Naive thymus-derived CD8-positive, alpha-beta T cell (primary cell): ENCODE measurements at regions not wholly inside any gene's neighbourhood (a gene's known extent, or its start where the extent isn't known, plus 50 kb on each side); places are given as distances from the start of the nearest gene placed in this dataset.

Experiments used
- ATAC-seq, 2 donors: fragments of 150-1000 bp; cut with Tn5 transposase in 1 of 2; sonication (Bioruptor Pico), chemical (Tn5 transposase) in 1 of 2; 1 replicate in 1 of 2; 2 replicates in 1 of 2; pipeline ENCODE4 v1.10.0; 2021; ENCODE audit warnings: mild to moderate bottlenecking in 2 of 2, moderate library complexity in 2 of 2
- POLR2A ChIA-PET: fragments of 350-600 bp; sonication (Branson Sonifier 250); formaldehyde crosslinking; loops from one replicate; lab custom pipeline; 2021; ENCODE audit warnings: antibody characterized with exemption; lab: Charles Lee
- DNase-seq, 10 donors: peaks; one replicate each; pipeline versions ENCODE4 v3.0.0 to v3.0.0-alpha.2; 2020 to 2022
- H3K27ac Mint-ChIP-seq, 10 donors: one replicate each; pipeline ENCODE4 v1.8.0; 2020 to 2022; ENCODE audit warnings: mild to moderate bottlenecking in 10 of 10, mixed read lengths in 10 of 10, moderate library complexity in 4 of 10, inconsistent platforms in 1 of 10
- H3K27me3 Mint-ChIP-seq, 5 donors: one replicate each; pipeline ENCODE4 v1.8.0; 2021 to 2022; ENCODE audit warnings: mixed read lengths in 5 of 5
- H3K36me3 Mint-ChIP-seq, 3 donors: one replicate each; pipeline ENCODE4 v1.8.0; 2020 to 2022; ENCODE audit warnings: mixed read lengths in 3 of 3, mild to moderate bottlenecking in 2 of 3, inconsistent platforms in 1 of 3
- H3K4me1 Mint-ChIP-seq, 4 donors: one replicate each; pipeline ENCODE4 v1.8.0; 2021 to 2022; ENCODE audit warnings: mixed read lengths in 4 of 4
- H3K4me3 Mint-ChIP-seq, 10 donors: one replicate each; pipeline ENCODE4 v1.8.0; 2020 to 2022; ENCODE audit warnings: mild to moderate bottlenecking in 10 of 10, mixed read lengths in 10 of 10, moderate library complexity in 6 of 10, inconsistent platforms in 1 of 10
- H3K9me3 Mint-ChIP-seq, 9 donors: one replicate each; pipeline ENCODE4 v1.8.0; 2020 to 2022; ENCODE audit warnings: mixed read lengths in 9 of 9, mild to moderate bottlenecking in 3 of 9, inconsistent platforms in 1 of 9, moderate library complexity in 1 of 9

GRCh38 chr2:193584522-193584938, 1389.8 kb upstream of the TMEFF2 start:
- no peak for ATAC-seq
- DNase-seq: peak in 1 of 10 donors; percentile 1
- Mint-ChIP-seq H3K4me1 (peaks cover 0 to 3% (median 0%) of the 10 kb centered on the region in 4 donors), H3K36me3 (no peaks in the 10 kb centered on the region), H3K27ac (no peak overlapping the region), H3K27me3 (peaks cover 0 to 11% (median 1%) of the 10 kb centered on the region in 5 donors), H3K9me3 (peaks cover 0 to 5% (median 0%) of the 10 kb centered on the region in 9 donors), H3K4me3 (no peak overlapping the region)
- POLR2A ChIA-PET: no interaction called here

GRCh38 chr2:193583638-193584400, 1389.1 kb upstream of the TMEFF2 start:
- POLR2A ChIA-PET: no interaction called here
- Mint-ChIP-seq H3K9me3 (peaks cover 0 to 5% (median 0%) of the 10 kb centered on the region in 9 donors), H3K4me1 (peaks cover 0 to 3% (median 0%) of the 10 kb centered on the region in 4 donors), H3K36me3 (no peaks in the 10 kb centered on the region), H3K27ac (no peak overlapping the region), H3K27me3 (peaks cover 0 to 11% (median 1%) of the 10 kb centered on the region in 5 donors), H3K4me3 (no peak overlapping the region)
- DNase-seq (no peak), ATAC-seq (no peak)

GRCh38 chr2:193581807-193582206, 1387.1 kb upstream of the TMEFF2 start:
- Mint-ChIP-seq H3K4me3 (no peak overlapping the region), H3K27me3 (peaks cover 0 to 11% (median 1%) of the 10 kb centered on the region in 5 donors)
- ATAC-seq: no peak

GRCh38 chr2:193580176-193580950, 1385.6 kb upstream of the TMEFF2 start:
- H3K4me3 Mint-ChIP-seq: no peak overlapping the region
- POLR2A ChIA-PET: no interaction called here
- peaks cover 0 to 12% (median 2%) of the 10 kb centered on the region in 9 donors for H3K9me3 Mint-ChIP-seq
- H3K27me3 Mint-ChIP-seq: peaks cover 0 to 11% (median 0%) of the 10 kb centered on the region in 5 donors
- H3K27ac Mint-ChIP-seq: no peak overlapping the region
- H3K36me3 Mint-ChIP-seq: peaks cover 0 to 2% (median 0%) of the 10 kb centered on the region in 3 donors
- H3K4me1 Mint-ChIP-seq: peaks cover 0 to 3% (median 0%) of the 10 kb centered on the region in 4 donors
- ATAC-seq (no peak), DNase-seq (no peak)

More at GRCh38 chr2:193581807-193582206, 1387.1 kb upstream of the TMEFF2 start:
- peaks cover 0 to 12% (median 3%) of the 10 kb centered on the region in 9 donors for H3K9me3 Mint-ChIP-seq
- peaks cover 0 to 2% (median 0%) of the 10 kb centered on the region in 3 donors for H3K36me3 Mint-ChIP-seq
- no peak overlapping the region for H3K27ac Mint-ChIP-seq
- peaks cover 0 to 3% (median 0%) of the 10 kb centered on the region in 4 donors for H3K4me1 Mint-ChIP-seq
- DNase-seq: no peak
- POLR2A ChIA-PET: no interaction called here

- DNase-seq: no peak
- peaks cover 0 to 9% (median 0%) of the 10 kb centered on the region in 9 donors for H3K9me3 Mint-ChIP-seq
- H3K36me3 Mint-ChIP-seq: no peaks in the 10 kb centered on the region
- POLR2A ChIA-PET: no interaction called here
- H3K27ac Mint-ChIP-seq: no peak overlapping the region
- no peak for ATAC-seq
- H3K4me3 Mint-ChIP-seq: no peak overlapping the region
- no peaks in the 10 kb centered on the region for H3K4me1 Mint-ChIP-seq
- no peaks in the 10 kb centered on the region for H3K27me3 Mint-ChIP-seq
Observed at GRCh38 chr2:193566886-193567285, 1372.2 kb upstream of the TMEFF2 start.

- Mint-ChIP-seq H3K27ac (no peak overlapping the region), H3K27me3 (no peaks in the 10 kb centered on the region), H3K4me3 (no peak overlapping the region), H3K9me3 (peaks cover 0 to 9% (median 0%) of the 10 kb centered on the region in 9 donors), H3K36me3 (no peaks in the 10 kb centered on the region), H3K4me1 (no peaks in the 10 kb centered on the region)
- DNase-seq: no peak
- ATAC-seq: peak in 1 of 2 donors; percentile 35
- POLR2A ChIA-PET: no interaction called here
Observed at GRCh38 chr2:193566276-193566675, 1371.5 kb upstream of the TMEFF2 start.

- no peaks in the 10 kb centered on the region for H3K4me1 Mint-ChIP-seq
- H3K27me3 Mint-ChIP-seq: no peaks in the 10 kb centered on the region
- H3K27ac Mint-ChIP-seq: no peak overlapping the region
- DNase-seq (no peak), ATAC-seq (no peak)
- H3K4me3 Mint-ChIP-seq: no peak overlapping the region
- POLR2A ChIA-PET: no interaction called here
- H3K9me3 Mint-ChIP-seq: no peaks in the 10 kb centered on the region
- no peaks in the 10 kb centered on the region for H3K36me3 Mint-ChIP-seq
Observed at GRCh38 chr2:193562031-193562430, 1367.3 kb upstream of the TMEFF2 start.

GRCh38 chr2:193561054-193561453, 1366.3 kb upstream of the TMEFF2 start:
- no peaks in the 10 kb centered on the region for H3K27me3 Mint-ChIP-seq
- POLR2A ChIA-PET: no interaction called here
- no peaks in the 10 kb centered on the region for H3K9me3 Mint-ChIP-seq
- H3K4me3 Mint-ChIP-seq: no peak overlapping the region
- DNase-seq (no peak), ATAC-seq (no peak)
- no peaks in the 10 kb centered on the region for H3K36me3 Mint-ChIP-seq
- no peaks in the 10 kb centered on the region for H3K4me1 Mint-ChIP-seq
- no peak overlapping the region for H3K27ac Mint-ChIP-seq

- Mint-ChIP-seq H3K4me3 (no peak overlapping the region), H3K36me3 (no peaks in the 10 kb centered on the region), H3K4me1 (no peaks in the 10 kb centered on the region), H3K9me3 (peaks cover 0 to 3% (median 0%) of the 10 kb centered on the region in 9 donors), H3K27ac (no peak overlapping the region), H3K27me3 (peaks cover 0 to 1% (median 0%) of the 10 kb centered on the region in 5 donors)
- ATAC-seq: no peak
- DNase-seq: no peak
- POLR2A ChIA-PET: no interaction called here
Observed at GRCh38 chr2:193556766-193557470, 1362.2 kb upstream of the TMEFF2 start.

- H3K9me3 Mint-ChIP-seq: peaks cover 1 to 23% (median 10%) of the 10 kb centered on the region in 9 donors
- no peak for DNase-seq
- no peak overlapping the region for H3K4me3 Mint-ChIP-seq
- H3K4me1 Mint-ChIP-seq: no peaks in the 10 kb centered on the region
- POLR2A ChIA-PET: no interaction called here
- peaks cover 0 to 3% (median 0%) of the 10 kb centered on the region in 5 donors for H3K27me3 Mint-ChIP-seq
- no peak for ATAC-seq
- peaks cover 0 to 4% (median 2%) of the 10 kb centered on the region in 3 donors for H3K36me3 Mint-ChIP-seq
- no peak overlapping the region for H3K27ac Mint-ChIP-seq
Observed at GRCh38 chr2:193549661-193550060, 1354.9 kb upstream of the TMEFF2 start.

- H3K4me1 Mint-ChIP-seq: no peaks in the 10 kb centered on the region
- no peak overlapping the region for H3K4me3 Mint-ChIP-seq
- no peaks in the 10 kb centered on the region for H3K36me3 Mint-ChIP-seq
- no peak overlapping the region for H3K27ac Mint-ChIP-seq
- no peak for DNase-seq
- POLR2A ChIA-PET: no interaction called here
- peaks cover 0 to 13% (median 2%) of the 10 kb centered on the region in 9 donors for H3K9me3 Mint-ChIP-seq
- peaks cover 0 to 2% (median 0%) of the 10 kb centered on the region in 5 donors for H3K27me3 Mint-ChIP-seq
- no peak for ATAC-seq
Observed at GRCh38 chr2:193542762-193543161, 1348.0 kb upstream of the TMEFF2 start.

- H3K36me3 Mint-ChIP-seq: no peaks in the 10 kb centered on the region
- POLR2A ChIA-PET: no interaction called here
- ATAC-seq: no peak
- no peak for DNase-seq
- H3K9me3 Mint-ChIP-seq: peaks cover 0 to 3% (median 0%) of the 10 kb centered on the region in 9 donors
- H3K4me3 Mint-ChIP-seq: no peak overlapping the region
- H3K27ac Mint-ChIP-seq: no peak overlapping the region
- no peaks in the 10 kb centered on the region for H3K4me1 Mint-ChIP-seq
- peaks cover 0 to 2% (median 0%) of the 10 kb centered on the region in 5 donors for H3K27me3 Mint-ChIP-seq
Observed at GRCh38 chr2:193539188-193539587, 1344.5 kb upstream of the TMEFF2 start.
